ENCODE measurements at regions not wholly inside any gene's neighbourhood (a gene's known extent, or its start where the extent isn't known, plus 50 kb on each side); places are given as distances from the start of the nearest gene placed in this dataset.

GRCh38 chr14:22122227-22122818 lies 448.7 kb upstream of the OR4E1 start:
- Histone ChIP-seq H3K27ac (no peak overlapping the region), H3K4me3 (no peak overlapping the region), H3K4me1 (no peaks in the 10 kb centered on the region), H3K36me3 (no peaks in the 10 kb centered on the region), H3K27me3 (no peaks in the 10 kb centered on the region), H3K9me3 (no peaks in the 10 kb centered on the region)
- no peak for DNase-seq (ENCODE audit: extremely low spot score in 2 of 2)
- TF ChIP-seq POLR2A (IDR thresholded peaks at IDR 0.05): no peak
- TF ChIP-seq CTCF (IDR thresholded peaks at IDR 0.05): no peak
- TF ChIP-seq POLR2AphosphoS5 (IDR thresholded peaks at IDR 0.05; ENCODE audit: insufficient read depth in 1 of 2, low read depth in 1 of 2): no peak
- intact Hi-C loops (cut with DNase I): no loop called here

GRCh38 chr14:22118899-22119477 lies 445.4 kb upstream of the OR4E1 start:
- Histone ChIP-seq H3K36me3 (no peaks in the 10 kb centered on the region), H3K9me3 (no peaks in the 10 kb centered on the region), H3K27ac (no peak overlapping the region), H3K4me3 (no peak overlapping the region), H3K27me3 (no peaks in the 10 kb centered on the region), H3K4me1 (no peaks in the 10 kb centered on the region)
- TF ChIP-seq CTCF (IDR thresholded peaks at IDR 0.05) (no peak), POLR2AphosphoS5 (IDR thresholded peaks at IDR 0.05; ENCODE audit: insufficient read depth in 1 of 2, low read depth in 1 of 2) (no peak), POLR2A (IDR thresholded peaks at IDR 0.05) (no peak)
- intact Hi-C loops (cut with DNase I): no loop called here
- DNase-seq (ENCODE audit: extremely low spot score in 2 of 2): no peak

- H3K4me3 ChIP-seq: no peak overlapping the region
- no peaks in the 10 kb centered on the region for H3K9me3 ChIP-seq
- no peaks in the 10 kb centered on the region for H3K4me1 ChIP-seq
- no peak overlapping the region for H3K27ac ChIP-seq
- no peak for TF ChIP-seq POLR2A (IDR thresholded peaks at IDR 0.05)
- no peak for TF ChIP-seq POLR2AphosphoS5 (IDR thresholded peaks at IDR 0.05; ENCODE audit: insufficient read depth in 1 of 2, low read depth in 1 of 2)
- no peak for TF ChIP-seq CTCF (IDR thresholded peaks at IDR 0.05)
- intact Hi-C loops (cut with DNase I): no loop called here
- no peak for DNase-seq (ENCODE audit: extremely low spot score in 2 of 2)
- H3K27me3 ChIP-seq: no peaks in the 10 kb centered on the region
- no peaks in the 10 kb centered on the region for H3K36me3 ChIP-seq
These were observed 439.8 kb upstream of the OR4E1 start for GRCh38 chr14:22113401-22113800.

GRCh38 chr14:22112004-22112403 lies 438.4 kb upstream of the OR4E1 start:
- no peak for DNase-seq (ENCODE audit: extremely low spot score in 2 of 2)
- Histone ChIP-seq H3K27ac (no peak overlapping the region), H3K27me3 (no peaks in the 10 kb centered on the region), H3K4me1 (peaks cover 9% of the 10 kb centered on the region), H3K36me3 (no peaks in the 10 kb centered on the region), H3K9me3 (no peaks in the 10 kb centered on the region), H3K4me3 (no peak overlapping the region)
- no peak for TF ChIP-seq CTCF (IDR thresholded peaks at IDR 0.05)
- no peak for TF ChIP-seq POLR2A (IDR thresholded peaks at IDR 0.05)
- no peak for TF ChIP-seq POLR2AphosphoS5 (IDR thresholded peaks at IDR 0.05; ENCODE audit: insufficient read depth in 1 of 2, low read depth in 1 of 2)
- intact Hi-C loops (cut with DNase I): no loop called here

- intact Hi-C loops (cut with DNase I): no loop called here
- no peak for DNase-seq (ENCODE audit: extremely low spot score in 2 of 2)
- Histone ChIP-seq H3K4me3 (no peak overlapping the region), H3K4me1 (peaks cover 9% of the 10 kb centered on the region), H3K9me3 (no peaks in the 10 kb centered on the region), H3K36me3 (no peaks in the 10 kb centered on the region), H3K27me3 (no peaks in the 10 kb centered on the region), H3K27ac (no peak overlapping the region)
- no peak for TF ChIP-seq POLR2A (IDR thresholded peaks at IDR 0.05)
These were observed 434.1 kb upstream of the OR4E1 start for GRCh38 chr14:22107753-22108152.

Measured in vagina (tissue), 2 donors.